ENCODE measurements at regions not wholly inside any gene's neighbourhood (a gene's known extent, or its start where the extent isn't known, plus 50 kb on each side); places are given as distances from the start of the nearest gene placed in this dataset.

GRCh38 chr2:184346338-184346862, 251.9 kb upstream of the ZNF804A start:
- TF ChIP-seq PKNOX1 (IDR thresholded peaks at IDR 0.05) = no peak
- no peak for TF ChIP-seq ELF4 (IDR thresholded peaks at IDR 0.05)
- TF ChIP-seq FOXA1 (IDR thresholded peaks at IDR 0.05) = no peak
- no peak for TF ChIP-seq BHLHE40 (IDR thresholded peaks at IDR 0.05; ENCODE audit: borderline replicate concordance)
- no peak for TF ChIP-seq SUZ12 (IDR thresholded peaks at IDR 0.05)
- no peak for TF ChIP-seq FOXM1 (IDR thresholded peaks at IDR 0.05; ENCODE audit: borderline replicate concordance)
- TF ChIP-seq HDGF (IDR thresholded peaks at IDR 0.05; ENCODE audit: borderline replicate concordance) = no peak
- TF ChIP-seq TARDBP (IDR thresholded peaks at IDR 0.05) = no peak
- no peak for TF ChIP-seq CTBP1 (IDR thresholded peaks at IDR 0.05; ENCODE audit: borderline replicate concordance)
- TF ChIP-seq FOXK2 (IDR thresholded peaks at IDR 0.05) = no peak
- TF ChIP-seq ZNF384 (IDR thresholded peaks at IDR 0.05) = no peak
- TF ChIP-seq L3MBTL2 (conservative IDR thresholded peaks at IDR 0.05) = no peak
- TF ChIP-seq ARNT (IDR thresholded peaks at IDR 0.05) = no peak
